LNCaP clone FGC (cell line): ENCODE measurements at regions not wholly inside any gene's neighbourhood (a gene's known extent, or its start where the extent isn't known, plus 50 kb on each side); places are given as distances from the start of the nearest gene placed in this dataset.
"Not testable (repeated sequence)": the region's sequence is repeated elsewhere in the genome, so short reads cannot be mapped to it uniquely, and the experiment has no call there.

Experiments
- DNase-seq: peaks from one replicate; pipeline ENCODE4 v3.0.0-alpha.2; 2011; ENCODE audit warnings: low read depth
- H3K4me3 ChIP-seq: 2 replicates; pipeline ENCODE4 v1.5.1; 2011; ENCODE audit warnings: mild to moderate bottlenecking, low read depth, low read length, control low read depth
- TF ChIP-seq, protein P1 (sequence below): IDR thresholded peaks from 2 replicates; pipeline ENCODE4 v1.5.1; 2012; ENCODE audit warnings: mild to moderate bottlenecking; ENCODE audit not compliant: control insufficient read depth, insufficient read depth; ENCODE audit errors: extremely low read depth

DNA sequence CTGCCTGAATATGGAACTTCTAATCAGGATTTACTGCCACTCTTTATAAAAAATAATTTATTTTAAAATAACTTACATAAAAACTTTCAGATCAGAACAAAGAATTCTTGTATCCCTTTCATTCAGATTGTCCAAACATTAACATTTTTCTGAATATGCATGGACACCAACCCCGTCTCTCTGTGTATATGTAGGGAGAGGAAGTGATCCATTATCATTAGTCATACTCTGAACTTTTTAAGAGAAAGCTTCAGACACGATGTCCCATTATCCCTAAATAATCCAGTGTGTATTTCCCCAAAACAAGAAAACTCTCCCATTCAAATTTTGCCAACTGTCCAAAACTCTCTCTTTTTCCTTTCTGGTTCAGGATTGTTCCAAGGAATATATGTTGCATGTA, 122.3 kb upstream of the CXADR start:
- no peak overlapping the region for H3K4me3 ChIP-seq
- TF ChIP-seq, protein P1, sequence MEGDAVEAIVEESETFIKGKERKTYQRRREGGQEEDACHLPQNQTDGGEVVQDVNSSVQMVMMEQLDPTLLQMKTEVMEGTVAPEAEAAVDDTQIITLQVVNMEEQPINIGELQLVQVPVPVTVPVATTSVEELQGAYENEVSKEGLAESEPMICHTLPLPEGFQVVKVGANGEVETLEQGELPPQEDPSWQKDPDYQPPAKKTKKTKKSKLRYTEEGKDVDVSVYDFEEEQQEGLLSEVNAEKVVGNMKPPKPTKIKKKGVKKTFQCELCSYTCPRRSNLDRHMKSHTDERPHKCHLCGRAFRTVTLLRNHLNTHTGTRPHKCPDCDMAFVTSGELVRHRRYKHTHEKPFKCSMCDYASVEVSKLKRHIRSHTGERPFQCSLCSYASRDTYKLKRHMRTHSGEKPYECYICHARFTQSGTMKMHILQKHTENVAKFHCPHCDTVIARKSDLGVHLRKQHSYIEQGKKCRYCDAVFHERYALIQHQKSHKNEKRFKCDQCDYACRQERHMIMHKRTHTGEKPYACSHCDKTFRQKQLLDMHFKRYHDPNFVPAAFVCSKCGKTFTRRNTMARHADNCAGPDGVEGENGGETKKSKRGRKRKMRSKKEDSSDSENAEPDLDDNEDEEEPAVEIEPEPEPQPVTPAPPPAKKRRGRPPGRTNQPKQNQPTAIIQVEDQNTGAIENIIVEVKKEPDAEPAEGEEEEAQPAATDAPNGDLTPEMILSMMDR, result no peak
- no peak for DNase-seq

DNA sequence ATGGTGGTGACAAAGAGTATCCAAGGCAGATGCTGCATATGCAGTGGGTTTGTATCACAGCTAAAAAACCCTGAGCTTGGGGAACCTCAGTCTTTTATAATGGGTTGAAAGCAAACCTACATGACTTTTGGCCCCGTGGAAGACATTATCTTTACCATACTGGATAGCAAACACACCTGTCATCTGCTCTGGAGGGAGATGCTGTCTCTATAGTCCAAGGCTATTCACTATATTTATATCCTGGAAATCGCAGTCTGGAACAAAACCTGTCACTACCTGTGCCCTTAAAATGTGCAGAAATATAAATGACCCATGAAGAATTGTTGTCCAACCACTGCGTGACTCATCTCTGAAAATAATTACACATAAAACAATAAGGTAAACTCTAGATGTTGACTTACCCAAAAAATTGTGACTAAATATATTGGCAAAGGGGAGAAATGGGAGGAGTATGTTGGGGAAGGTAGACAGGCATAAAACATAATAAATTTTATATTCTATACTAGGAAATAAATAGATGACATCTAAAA, 121.0 kb upstream of the CXADR start:
- H3K4me3 ChIP-seq, result no peak overlapping the region
- DNase-seq, result no peak
- TF ChIP-seq, protein P1, result no peak

DNA sequence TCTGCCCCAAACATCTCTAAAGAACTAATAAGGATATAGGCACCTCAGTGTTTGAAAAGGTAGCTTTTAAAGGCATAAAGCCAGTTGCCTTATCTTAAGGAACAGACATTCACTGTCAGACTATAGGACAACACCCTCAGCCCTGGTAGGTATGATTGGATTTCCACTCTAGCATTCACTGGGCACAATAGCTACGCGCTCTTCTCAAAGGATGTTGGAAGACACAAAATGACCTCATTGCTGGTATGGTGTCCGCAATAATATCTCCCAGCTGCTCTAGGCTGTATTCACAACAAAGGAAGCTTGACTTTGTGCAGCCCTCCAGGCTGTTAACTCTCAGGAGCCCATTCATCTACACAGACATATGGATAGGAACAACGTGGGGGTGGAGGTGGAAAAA, 119.4 kb upstream of the CXADR start:
- no peak overlapping the region for H3K4me3 ChIP-seq
- DNase-seq, result no peak
- TF ChIP-seq, protein P1, result no peak

DNA sequence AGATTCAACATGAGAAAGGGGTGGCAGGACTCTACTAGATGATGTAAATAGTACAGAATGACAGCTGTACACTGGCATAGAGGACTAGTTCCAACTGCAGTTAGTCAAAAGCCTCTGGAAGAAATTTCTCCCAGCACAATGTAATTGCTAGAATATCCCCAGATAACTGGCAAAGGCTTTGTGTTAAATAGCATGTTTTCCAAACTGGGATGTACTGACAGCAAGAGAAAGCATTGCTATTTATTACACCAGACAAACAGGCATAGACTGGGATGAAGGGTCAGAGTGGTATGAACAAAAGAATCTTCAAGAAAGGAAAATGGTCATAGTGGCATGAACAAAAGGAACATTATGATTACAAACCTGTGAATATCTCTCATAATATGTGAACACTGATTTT, 115.9 kb upstream of the CXADR start:
- TF ChIP-seq, protein P1, result no peak

DNA sequence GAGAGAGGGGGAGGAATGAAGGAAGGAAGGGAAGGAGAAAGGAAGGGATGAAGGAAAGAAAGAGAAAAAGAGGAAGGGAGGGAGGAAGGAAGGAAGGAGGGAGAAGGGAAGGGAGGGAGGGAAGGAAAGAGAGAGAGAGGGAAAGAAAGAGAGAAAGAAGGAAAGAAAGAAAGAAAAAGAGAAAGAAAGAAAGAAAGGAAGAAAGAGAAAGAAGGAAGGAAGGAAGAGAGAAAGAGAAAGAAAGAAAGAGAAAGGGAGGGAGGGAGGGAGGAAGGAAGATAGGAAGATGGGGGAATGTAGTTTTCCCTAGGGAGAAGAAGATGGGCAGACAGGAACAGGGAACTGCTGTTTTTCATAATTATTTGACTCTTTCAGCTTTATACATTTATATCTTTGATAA, 115.1 kb upstream of the CXADR start:
- no peak overlapping the region for H3K4me3 ChIP-seq
- DNase-seq, result no peak
- TF ChIP-seq, protein P1, result no peak

More for the DNA sequence above, 115.9 kb upstream of the CXADR start:
- DNase-seq, result no peak
- H3K4me3 ChIP-seq, result no peak overlapping the region

DNA sequence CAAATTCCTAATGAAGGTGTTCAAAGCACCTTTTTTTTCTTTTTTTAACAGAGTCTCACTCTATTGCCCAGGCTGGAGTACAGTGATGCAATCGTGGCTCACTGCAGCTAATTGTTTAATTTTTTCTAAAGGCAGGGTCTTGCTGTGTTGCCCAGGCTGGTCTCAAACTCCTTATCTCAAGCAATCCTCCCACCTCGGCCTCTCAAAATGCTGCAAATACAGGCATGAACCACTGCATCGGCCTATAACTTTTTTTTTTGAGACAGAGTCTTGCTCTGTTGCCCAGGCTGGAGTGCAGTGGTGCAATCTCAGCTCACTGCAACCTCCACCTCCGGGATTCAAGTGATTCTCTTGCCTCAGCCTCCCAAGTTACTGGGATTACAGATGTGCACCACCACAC, 113.9 kb upstream of the CXADR start:
- not testable (repeated sequence) for DNase-seq, H3K4me3 ChIP-seq

DNA sequence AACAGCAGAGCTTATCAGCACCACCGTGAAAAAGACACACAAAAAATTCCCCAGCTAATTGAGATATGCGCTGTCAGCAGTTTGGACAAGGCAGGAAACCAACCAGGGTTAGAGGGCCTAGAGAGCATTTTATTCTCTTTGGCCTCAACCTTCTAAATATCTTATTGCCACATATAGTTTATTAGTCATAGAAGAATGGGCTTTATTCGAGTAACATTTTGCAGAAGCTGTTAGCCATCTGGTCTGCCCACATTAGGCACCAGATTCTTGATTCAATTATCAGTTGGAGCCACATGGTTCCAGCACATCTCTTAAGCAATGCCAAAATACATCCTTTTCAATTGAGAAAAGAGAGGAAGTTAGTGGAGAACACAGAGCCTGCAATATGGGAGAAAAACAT, 109.9 kb upstream of the CXADR start:
- no peak for DNase-seq
- no peak overlapping the region for H3K4me3 ChIP-seq
- TF ChIP-seq, protein P1, result no peak
